AG04449 (cell line): ENCODE measurements at regions not wholly inside any gene's neighbourhood (a gene's known extent, or its start where the extent isn't known, plus 50 kb on each side); places are given as distances from the start of the nearest gene placed in this dataset.

ENCODE experiments used
- CTCF ChIA-PET: fragments of 350-600 bp; formaldehyde crosslinking; extraction: SDS; loops from one replicate; lab custom pipeline; 2021; ENCODE audit warnings: antibody characterized with exemption; lab: Yijun Ruan, JAX
- POLR2A ChIA-PET: fragments of 400-600, 350-600 bp; formaldehyde crosslinking; extraction: SDS; loops from one replicate; lab custom pipeline; 2020; ENCODE audit warnings: antibody characterized with exemption, inconsistent platforms; lab: Yijun Ruan, JAX
- DNase-seq: peaks from one replicate; pipeline ENCODE4 v3.0.0-alpha.2; 2010; ENCODE audit warnings: low read depth, low spot score
- H3K4me3 ChIP-seq: 2 replicates; pipeline ENCODE4 v1.5.1; 2011; ENCODE audit warnings: low read depth, mild to moderate bottlenecking, control low read depth, low read length
- TF ChIP-seq, protein P1 (sequence below): IDR thresholded peaks from one replicate; pipeline ENCODE4 v1.5.1; 2011; ENCODE audit warnings: mild to moderate bottlenecking, moderate library complexity, low read length, control low read depth, inconsistent platforms; ENCODE audit not compliant: insufficient read depth; ENCODE audit errors: missing control alignments

- no peak for DNase-seq
- H3K4me3 ChIP-seq: no peak overlapping the region
- POLR2A ChIA-PET: no interaction called here
- TF ChIP-seq, protein P1, sequence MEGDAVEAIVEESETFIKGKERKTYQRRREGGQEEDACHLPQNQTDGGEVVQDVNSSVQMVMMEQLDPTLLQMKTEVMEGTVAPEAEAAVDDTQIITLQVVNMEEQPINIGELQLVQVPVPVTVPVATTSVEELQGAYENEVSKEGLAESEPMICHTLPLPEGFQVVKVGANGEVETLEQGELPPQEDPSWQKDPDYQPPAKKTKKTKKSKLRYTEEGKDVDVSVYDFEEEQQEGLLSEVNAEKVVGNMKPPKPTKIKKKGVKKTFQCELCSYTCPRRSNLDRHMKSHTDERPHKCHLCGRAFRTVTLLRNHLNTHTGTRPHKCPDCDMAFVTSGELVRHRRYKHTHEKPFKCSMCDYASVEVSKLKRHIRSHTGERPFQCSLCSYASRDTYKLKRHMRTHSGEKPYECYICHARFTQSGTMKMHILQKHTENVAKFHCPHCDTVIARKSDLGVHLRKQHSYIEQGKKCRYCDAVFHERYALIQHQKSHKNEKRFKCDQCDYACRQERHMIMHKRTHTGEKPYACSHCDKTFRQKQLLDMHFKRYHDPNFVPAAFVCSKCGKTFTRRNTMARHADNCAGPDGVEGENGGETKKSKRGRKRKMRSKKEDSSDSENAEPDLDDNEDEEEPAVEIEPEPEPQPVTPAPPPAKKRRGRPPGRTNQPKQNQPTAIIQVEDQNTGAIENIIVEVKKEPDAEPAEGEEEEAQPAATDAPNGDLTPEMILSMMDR: no peak
- CTCF ChIA-PET: no interaction called here
Measured at GRCh38 chr9:89697553-89697952, 92.7 kb downstream of the GADD45G start.

DNA sequence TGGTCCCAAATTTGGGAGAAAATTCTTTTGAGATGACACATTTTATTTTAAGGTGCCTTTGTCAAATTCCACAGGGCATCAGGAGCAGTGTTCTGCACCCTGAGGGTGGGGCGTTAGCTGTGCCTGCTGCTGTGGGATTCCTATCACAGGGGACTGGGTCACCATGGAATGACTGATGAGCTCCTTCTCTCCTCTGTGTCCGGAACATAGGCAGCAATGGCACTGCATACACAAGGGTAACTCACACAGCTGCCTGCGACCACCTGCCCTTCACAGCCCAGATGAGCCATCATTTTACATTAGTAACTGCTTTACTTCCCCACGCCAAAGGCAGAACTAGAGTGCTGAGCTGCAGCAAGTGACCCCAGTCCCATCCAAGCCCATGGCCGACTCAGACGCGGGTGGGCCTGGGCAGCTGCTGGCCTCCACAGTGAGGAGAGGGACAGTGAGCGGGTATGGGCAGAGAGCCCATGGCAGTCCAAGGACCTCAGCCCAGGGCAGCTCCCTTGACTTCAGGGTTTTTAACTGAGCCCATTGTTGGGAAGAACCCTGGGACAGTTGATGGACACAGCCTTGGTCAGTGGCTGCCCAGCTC lies 93.7 kb downstream of the GADD45G start:
- no peak for DNase-seq
- POLR2A ChIA-PET: no interaction called here
- TF ChIP-seq, protein P1: no peak
- CTCF ChIA-PET: no interaction called here
- H3K4me3 ChIP-seq: no peak overlapping the region

GRCh38 chr9:89699646-89700045 lies 94.8 kb downstream of the GADD45G start:
- no peak overlapping the region for H3K4me3 ChIP-seq
- ChIA-PET POLR2A (no interaction called here), CTCF (no interaction called here)
- no peak for DNase-seq
- TF ChIP-seq, protein P1: no peak

GRCh38 chr9:89701221-89701798 lies 96.5 kb downstream of the GADD45G start:
- DNase-seq: no peak
- ChIA-PET CTCF (no interaction called here), POLR2A (no interaction called here)
- TF ChIP-seq, protein P1: no peak
- no peak overlapping the region for H3K4me3 ChIP-seq

- ChIA-PET POLR2A (no interaction called here), CTCF (interaction anchor here (1.0 kb wide), 1 partner anchor 11 kb away, joined by 4 read pairs; no protein-coding TSS in a partner anchor)
- no peak for DNase-seq
- TF ChIP-seq, protein P1: no peak
- no peak overlapping the region for H3K4me3 ChIP-seq
Measured at GRCh38 chr9:89702401-89702800, 97.6 kb downstream of the GADD45G start.

- TF ChIP-seq, protein P1: no peak
- ChIA-PET CTCF (no interaction called here), POLR2A (no interaction called here)
- no peak for DNase-seq
- H3K4me3 ChIP-seq: no peak overlapping the region
Measured at GRCh38 chr9:89705651-89706050, 100.8 kb downstream of the GADD45G start.
